Transverse colon (tissue), 4 donors: ENCODE measurements at regions not wholly inside any gene's neighbourhood (a gene's known extent, or its start where the extent isn't known, plus 50 kb on each side); places are given as distances from the start of the nearest gene placed in this dataset.

Source experiments
- DNase-seq: peaks from one replicate; pipeline ENCODE4 v3.0.0-alpha.2; 2019
- H3K27ac ChIP-seq, 4 donors: fragments of 200-600 bp; sonication (generic); 2 replicates each; pipeline ENCODE4 v1.5.1; 2016 to 2018; ENCODE audit warnings: inconsistent platforms in 4 of 4
- H3K27me3 ChIP-seq: fragments of 200-600 bp; sonication (generic); 2 replicates; pipeline ENCODE4 v1.5.1; 2017; ENCODE audit warnings: inconsistent platforms
- H3K36me3 ChIP-seq, 4 donors: fragments of 200-600 bp; sonication (generic); 2 replicates each; pipeline ENCODE4 v1.5.1; 2017 to 2019; ENCODE audit warnings: inconsistent platforms in 4 of 4
- H3K4me1 ChIP-seq, 4 donors: fragments of 200-600 bp; sonication (generic); 2 replicates each; pipeline ENCODE4 v1.5.1; 2017 to 2020; ENCODE audit warnings: inconsistent platforms in 4 of 4
- H3K4me3 ChIP-seq, 4 donors: fragments of 200-600 bp; sonication (generic); 1 replicate in 1 of 4; 2 replicates in 3 of 4; pipeline versions ENCODE4 v1.5.1 to v1.6.1; 2017 to 2019; ENCODE audit warnings: inconsistent platforms in 4 of 4
- H3K9me3 ChIP-seq, 2 donors: fragments of 200-600 bp; sonication (generic); 2 replicates each; pipeline ENCODE4 v1.5.1; 2017 to 2019; ENCODE audit warnings: inconsistent platforms in 2 of 2
- EP300 ChIP-seq: sonication (generic); formaldehyde crosslinking; IDR thresholded peaks from one replicate; pipeline ENCODE4 v1.6.1; 2017; ENCODE audit warnings: antibody characterized with exemption, low read depth
- POLR2A ChIP-seq: fragments of 450-650 bp; IDR thresholded peaks from one replicate; pipeline ENCODE4 v1.6.1; 2016; ENCODE audit warnings: antibody characterized with exemption, mild to moderate bottlenecking, moderate library complexity
- POLR2AphosphoS5 ChIP-seq, 3 donors: sonication (generic); formaldehyde crosslinking; IDR thresholded peaks; one replicate each; pipeline ENCODE4 v1.6.1; 2016; ENCODE audit warnings: antibody characterized with exemption in 3 of 3
- WGBS, 2 donors: methylation state at CpG; one replicate each; pipeline ENCODE4 v1.1.5; 2018; ENCODE audit warnings: low coverage in 1 of 2; 5-methylcytosine and 5-hydroxymethylcytosine counted together
- in situ Hi-C, 4 donors: fragments of 200-750 bp; cut with MboI; loops; one replicate each; pipeline versions ENCODE4 v1.15.0 to v1.15.1; 2017; ENCODE audit warnings: low sequenced_read_pairs in 3 of 4, low pct_ligation_motif_present in 1 of 4, low pct_unique_long_range_greater_than_20kb in 1 of 4
- intact Hi-C: fragments of 100-400 bp; cut with DNase I; formaldehyde crosslinking; loops from one replicate; pipeline ENCODE4 v1.15.1; 2023; ENCODE audit warnings: low total_unique reads
- TF ChIP-seq, protein P1 (sequence below), 5 experiments: fragments of 200-600 bp in 3 of 5; fragments of 450-650 bp in 2 of 5; sonication (generic) in 3 of 5; IDR thresholded peaks; 1 replicate in 2 of 5; 2 replicates in 3 of 5; pipeline ENCODE4 v1.5.1; 2016 to 2017; ENCODE audit warnings: antibody characterized with exemption in 5 of 5, inconsistent platforms in 3 of 5, mild to moderate bottlenecking in 2 of 5, moderate library complexity in 1 of 5

DNA sequence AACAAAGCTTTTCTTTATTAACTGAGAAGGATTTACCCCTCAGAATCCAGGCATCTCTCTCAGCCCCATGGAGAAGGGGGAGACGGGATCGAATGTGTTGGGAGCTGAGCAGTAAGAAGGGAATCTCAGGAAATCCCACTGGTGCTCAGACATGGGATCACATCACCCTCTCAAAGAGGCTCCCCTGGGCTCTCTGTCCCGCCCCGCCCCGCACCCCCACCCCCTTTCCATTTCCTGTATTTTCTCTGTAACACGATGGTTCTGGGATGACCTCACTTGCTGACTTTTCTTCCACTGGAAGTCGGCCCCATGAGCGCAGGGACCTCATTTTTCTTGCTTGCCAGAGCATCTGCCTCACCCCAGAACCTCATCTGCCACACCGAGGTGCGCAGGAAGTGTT, 96.7 kb upstream of the SLC22A11 start:
- no peak for DNase-seq
- Histone ChIP-seq H3K27ac (no peak overlapping the region), H3K9me3 (no peaks in the 10 kb centered on the region), H3K27me3 (no peaks in the 10 kb centered on the region), H3K4me1 (no peaks in the 10 kb centered on the region), H3K4me3 (no peak overlapping the region), H3K36me3 (no peaks in the 10 kb centered on the region)
- in situ Hi-C loops = no loop called here
- 43% methylated on average over 10 of the region's 10 CpGs; no CpG with 5 or more reads in 1 of the 2 donors for WGBS, 2 donors
- intact Hi-C loops = no loop called here
- TF ChIP-seq, protein P1, sequence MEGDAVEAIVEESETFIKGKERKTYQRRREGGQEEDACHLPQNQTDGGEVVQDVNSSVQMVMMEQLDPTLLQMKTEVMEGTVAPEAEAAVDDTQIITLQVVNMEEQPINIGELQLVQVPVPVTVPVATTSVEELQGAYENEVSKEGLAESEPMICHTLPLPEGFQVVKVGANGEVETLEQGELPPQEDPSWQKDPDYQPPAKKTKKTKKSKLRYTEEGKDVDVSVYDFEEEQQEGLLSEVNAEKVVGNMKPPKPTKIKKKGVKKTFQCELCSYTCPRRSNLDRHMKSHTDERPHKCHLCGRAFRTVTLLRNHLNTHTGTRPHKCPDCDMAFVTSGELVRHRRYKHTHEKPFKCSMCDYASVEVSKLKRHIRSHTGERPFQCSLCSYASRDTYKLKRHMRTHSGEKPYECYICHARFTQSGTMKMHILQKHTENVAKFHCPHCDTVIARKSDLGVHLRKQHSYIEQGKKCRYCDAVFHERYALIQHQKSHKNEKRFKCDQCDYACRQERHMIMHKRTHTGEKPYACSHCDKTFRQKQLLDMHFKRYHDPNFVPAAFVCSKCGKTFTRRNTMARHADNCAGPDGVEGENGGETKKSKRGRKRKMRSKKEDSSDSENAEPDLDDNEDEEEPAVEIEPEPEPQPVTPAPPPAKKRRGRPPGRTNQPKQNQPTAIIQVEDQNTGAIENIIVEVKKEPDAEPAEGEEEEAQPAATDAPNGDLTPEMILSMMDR (IDR thresholded peaks at IDR 0.05) = no peak
- no peak for TF ChIP-seq POLR2AphosphoS5 (IDR thresholded peaks at IDR 0.05)
- no peak for TF ChIP-seq EP300

- H3K27me3 ChIP-seq = no peaks in the 10 kb centered on the region
- no peaks in the 10 kb centered on the region for H3K4me1 ChIP-seq
- H3K4me3 ChIP-seq = no peak overlapping the region
- H3K9me3 ChIP-seq = no peaks in the 10 kb centered on the region
- no peaks in the 10 kb centered on the region for H3K36me3 ChIP-seq
- intact Hi-C loops = no loop called here
- 64 to 91% methylated on average over 3 to 6 of the region's 6 CpGs for WGBS, 2 donors
- DNase-seq = no peak
- in situ Hi-C loops = no loop called here
- no peak overlapping the region for H3K27ac ChIP-seq
- no peak for TF ChIP-seq POLR2AphosphoS5 (IDR thresholded peaks at IDR 0.05)
- TF ChIP-seq, protein P1 (IDR thresholded peaks at IDR 0.05) = no peak
- TF ChIP-seq POLR2A = no peak
- TF ChIP-seq EP300 = no peak
Observed at GRCh38 chr11:64459609-64460008, 96.1 kb upstream of the SLC22A11 start.

DNA sequence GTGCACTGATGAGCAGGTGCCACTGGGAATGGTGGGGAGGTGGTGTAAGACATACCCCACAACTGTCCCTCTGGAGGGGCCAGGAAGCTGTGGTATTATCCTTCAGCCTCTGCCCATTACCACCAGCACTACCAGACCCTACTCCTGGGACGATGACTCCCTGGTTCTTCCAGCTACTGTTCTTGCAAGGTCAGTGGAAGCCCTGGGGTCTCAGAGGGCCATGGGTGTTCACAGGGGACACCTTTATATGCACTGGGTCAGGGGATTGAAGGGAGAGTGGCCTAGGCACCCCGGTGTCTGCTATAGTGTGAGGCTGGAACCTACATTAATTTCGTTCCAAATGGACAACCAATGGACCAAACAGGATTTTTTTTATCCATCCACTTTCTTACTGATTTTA, 94.7 kb upstream of the SLC22A11 start:
- Histone ChIP-seq H3K27ac (no peak overlapping the region), H3K4me3 (no peak overlapping the region), H3K4me1 (no peaks in the 10 kb centered on the region), H3K27me3 (no peaks in the 10 kb centered on the region), H3K9me3 (no peaks in the 10 kb centered on the region), H3K36me3 (no peaks in the 10 kb centered on the region)
- intact Hi-C loops = no loop called here
- in situ Hi-C loops = no loop called here
- TF ChIP-seq POLR2A = no peak
- no peak for TF ChIP-seq EP300
- TF ChIP-seq, protein P1 (IDR thresholded peaks at IDR 0.05) = no peak
- no peak for TF ChIP-seq POLR2AphosphoS5 (IDR thresholded peaks at IDR 0.05)
- WGBS, 2 donors = 81 to 86% methylated on average over 2 to 3 of the region's 3 CpGs
- no peak for DNase-seq

- H3K4me1 ChIP-seq = no peaks in the 10 kb centered on the region
- in situ Hi-C loops (no loop called here), intact Hi-C loops (no loop called here)
- peaks cover 7% of the 10 kb centered on the region for H3K27me3 ChIP-seq
- no peak for DNase-seq
- WGBS, 2 donors = 87 to 100% methylated on average over 1 to 7 of the region's 7 CpGs
- no peaks in the 10 kb centered on the region for H3K9me3 ChIP-seq
- no peak overlapping the region for H3K27ac ChIP-seq
- TF ChIP-seq POLR2AphosphoS5 (IDR thresholded peaks at IDR 0.05) = no peak
- TF ChIP-seq EP300 = no peak
- TF ChIP-seq, protein P1 (IDR thresholded peaks at IDR 0.05) = no peak
- TF ChIP-seq POLR2A = no peak
- H3K4me3 ChIP-seq = no peak overlapping the region
- H3K36me3 ChIP-seq = no peaks in the 10 kb centered on the region
Observed at GRCh38 chr11:64466115-64466718, 89.5 kb upstream of the SLC22A11 start.
